HepG2 (cell line): ENCODE measurements at regions not wholly inside any gene's neighbourhood (a gene's known extent, or its start where the extent isn't known, plus 50 kb on each side); places are given as distances from the start of the nearest gene placed in this dataset.

ENCODE experiments used
- ARNT ChIP-seq: fragments of 450-650 bp; IDR thresholded peaks from 2 replicates; pipeline ENCODE4 v1.6.1; 2017
- CBX2 ChIP-seq, 2 experiments: fragments of 200-600 bp in 1 of 2; sonication (generic); formaldehyde crosslinking in 1 of 2; IDR thresholded peaks; 2 replicates each; pipeline versions ENCODE4 v1.7.0 to v1.8.1; 2018 to 2022; ENCODE audit warnings: low read depth in 2 of 2, low read length in 1 of 2, mild to moderate bottlenecking in 1 of 2, missing genetic modification reagents in 1 of 2
- DPF2 ChIP-seq: sonication (generic); formaldehyde crosslinking; IDR thresholded peaks from 2 replicates; pipeline ENCODE4 v1.4.0; 2020; ENCODE audit warnings: mild to moderate bottlenecking, low read depth, missing genetic modification reagents, borderline replicate concordance
- FOXM1 ChIP-seq: sonication (generic); formaldehyde crosslinking; IDR thresholded peaks from 2 replicates; pipeline ENCODE4 v1.5.0; 2020; ENCODE audit warnings: missing genetic modification reagents
- MAFK ChIP-seq, 2 experiments: IDR thresholded peaks in 1 of 2; conservative IDR thresholded peaks in 1 of 2; 2 replicates each; pipeline ENCODE4 v1.6.1; 2011; ENCODE audit warnings: improper control_type of control experiment in 2 of 2, low read length in 2 of 2
- RCOR2 ChIP-seq: IDR thresholded peaks from 2 replicates; pipeline ENCODE4 v1.6.1; 2016; ENCODE audit warnings: missing biosample characterization, missing genetic modification reagents
- SOX13 ChIP-seq, 3 experiments: fragments of 450-650 bp in 1 of 3; sonication (generic) in 1 of 3; formaldehyde crosslinking in 1 of 3; IDR thresholded peaks in 2 of 3; conservative IDR thresholded peaks in 1 of 3; 2 replicates each; pipeline versions ENCODE4 v1.5.0 to v1.6.1; 2016 to 2020; ENCODE audit warnings: antibody characterized with exemption in 1 of 3, mild to moderate bottlenecking in 1 of 3, missing compliant biosample characterization in 1 of 3, missing genetic modification reagents in 1 of 3, moderate library complexity in 1 of 3
- SRSF9 ChIP-seq: fragments of 200-400 bp; formaldehyde crosslinking; IDR thresholded peaks from 2 replicates; pipeline ENCODE4 v1.6.1; 2018; ENCODE audit warnings: borderline replicate concordance, mild to moderate bottlenecking, low read depth, low read length; ENCODE audit not compliant: insufficient read depth, poor library complexity, severe bottlenecking
- ZBTB8A ChIP-seq: sonication (generic); formaldehyde crosslinking; IDR thresholded peaks from 2 replicates; pipeline ENCODE4 v1.4.0; 2020; ENCODE audit warnings: mild to moderate bottlenecking, low read depth, missing genetic modification reagents, borderline replicate concordance
- ZNF652 ChIP-seq: IDR thresholded peaks from 2 replicates; pipeline ENCODE4 v1.6.1; 2016; ENCODE audit warnings: low read depth, borderline replicate concordance
- ZNF687 ChIP-seq: sonication (generic); formaldehyde crosslinking; IDR thresholded peaks from 2 replicates; pipeline ENCODE4 v1.5.1; 2020; ENCODE audit warnings: mild to moderate bottlenecking, missing genetic modification reagents, moderate library complexity
- ZNF816 ChIP-seq: sonication (generic); formaldehyde crosslinking; IDR thresholded peaks from 2 replicates; pipeline ENCODE4 v1.8.0; 2022; ENCODE audit warnings: missing genetic modification reagents, mild to moderate bottlenecking, borderline replicate concordance
- ZNF850 ChIP-seq: sonication (generic); formaldehyde crosslinking; conservative IDR thresholded peaks from 2 replicates; pipeline ENCODE4 v1.9.0; 2021; ENCODE audit warnings: mild to moderate bottlenecking, missing genetic modification reagents
- ZSCAN9 ChIP-seq: IDR thresholded peaks from 2 replicates; pipeline ENCODE4 v1.6.1; 2016; ENCODE audit warnings: borderline replicate concordance
- TF ChIP-seq, protein P1 (sequence below): sonication (generic); formaldehyde crosslinking; conservative IDR thresholded peaks from 2 replicates; pipeline ENCODE4 v1.5.0; 2020; ENCODE audit warnings: missing genetic modification reagents
- TF ChIP-seq, protein P2 (sequence below): sonication (generic); formaldehyde crosslinking; IDR thresholded peaks from 2 replicates; pipeline ENCODE4 v1.5.1; 2020; ENCODE audit warnings: missing genetic modification reagents, mild to moderate bottlenecking, borderline replicate concordance
- TF ChIP-seq, protein P3 (sequence below): fragments of 450-650 bp; IDR thresholded peaks from 2 replicates; pipeline ENCODE4 v1.6.1; 2017; ENCODE audit warnings: mild to moderate bottlenecking

DNA sequence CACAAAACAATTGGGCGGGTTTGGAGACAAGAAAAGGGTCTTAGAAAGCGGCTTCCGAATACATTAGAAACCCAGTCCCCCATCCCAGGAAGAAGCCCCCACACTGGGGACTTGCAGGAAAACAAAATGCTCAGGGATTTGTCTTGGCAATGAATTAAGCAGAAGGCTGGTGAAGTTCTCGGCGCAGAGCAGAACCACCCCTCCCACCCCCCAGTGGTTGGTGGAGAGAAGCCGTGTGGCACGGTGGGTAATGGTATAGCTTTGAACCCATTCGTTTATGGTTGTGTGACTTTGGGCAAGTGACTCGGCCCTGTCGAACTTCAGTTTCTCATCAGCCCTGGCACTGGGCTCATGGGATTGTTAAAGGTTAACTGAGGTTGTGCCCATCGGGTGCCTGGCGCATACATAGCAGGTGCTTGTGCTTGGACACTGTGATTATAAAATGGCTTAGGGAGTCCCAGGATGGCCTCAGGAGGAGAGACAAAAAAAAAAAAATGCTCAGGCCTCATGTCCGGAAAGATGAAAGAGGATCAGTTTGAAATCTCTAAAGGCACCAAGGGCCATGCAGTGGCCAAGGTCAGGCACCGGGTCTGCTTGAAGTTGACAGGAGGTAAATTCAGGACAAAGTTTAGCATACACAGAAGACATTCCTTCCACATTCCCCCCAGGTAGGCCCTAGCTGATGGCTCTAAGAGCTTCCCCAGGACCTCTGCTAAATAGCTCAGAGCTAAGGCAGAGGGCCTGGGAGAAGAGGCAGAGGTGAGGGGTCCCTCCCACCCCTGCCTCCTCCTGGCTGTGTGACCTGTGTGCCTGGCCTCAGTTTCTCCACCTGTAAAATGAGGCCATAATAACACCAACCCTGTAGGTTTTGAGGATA is 120.1 kb upstream of the PTPN1 start (continued):
- TF ChIP-seq, protein P1, sequence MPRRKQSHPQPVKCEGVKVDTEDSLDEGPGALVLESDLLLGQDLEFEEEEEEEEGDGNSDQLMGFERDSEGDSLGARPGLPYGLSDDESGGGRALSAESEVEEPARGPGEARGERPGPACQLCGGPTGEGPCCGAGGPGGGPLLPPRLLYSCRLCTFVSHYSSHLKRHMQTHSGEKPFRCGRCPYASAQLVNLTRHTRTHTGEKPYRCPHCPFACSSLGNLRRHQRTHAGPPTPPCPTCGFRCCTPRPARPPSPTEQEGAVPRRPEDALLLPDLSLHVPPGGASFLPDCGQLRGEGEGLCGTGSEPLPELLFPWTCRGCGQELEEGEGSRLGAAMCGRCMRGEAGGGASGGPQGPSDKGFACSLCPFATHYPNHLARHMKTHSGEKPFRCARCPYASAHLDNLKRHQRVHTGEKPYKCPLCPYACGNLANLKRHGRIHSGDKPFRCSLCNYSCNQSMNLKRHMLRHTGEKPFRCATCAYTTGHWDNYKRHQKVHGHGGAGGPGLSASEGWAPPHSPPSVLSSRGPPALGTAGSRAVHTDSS (CRISPR knock-in tag): no peak
- TF ChIP-seq SRSF9 (no peak), SOX13 (IDR thresholded peaks at IDR 0.05) (peak; percentile 87), SOX13 (CRISPR knock-in tag; conservative IDR thresholded peaks at IDR 0.05 in 1 of 2, IDR thresholded peaks at IDR 0.05 in 1 of 2) (peak in 1 of 2 experiments; percentile 96; a peak in 2 of 4 replicates), DPF2 (peak; percentile 97), ZSCAN9 (CRISPR knock-in tag) (peak; percentile 90), ARNT (no peak), FOXM1 (CRISPR knock-in tag) (no peak), CBX2 (IDR thresholded peaks at IDR 0.05; ENCODE audit: low read depth, low read length) (no peak), CBX2 (CRISPR knock-in tag; IDR thresholded peaks at IDR 0.05; ENCODE audit: low read depth) (no peak), ZNF687 (0 out of 2 replicates have a peak, but pooled peaks have one; percentile 68), ZNF850 (CRISPR knock-in tag) (no peak), ZNF816 (peak; percentile 68; the same call in 1 of the 2 replicates), RCOR2 (CRISPR knock-in tag) (peak; percentile 99), ZNF652 (CRISPR knock-in tag) (peak; percentile 69), ZBTB8A (CRISPR knock-in tag) (no peak), MAFK (conservative IDR thresholded peaks at IDR 0.05 in 1 of 2, IDR thresholded peaks at IDR 0.05 in 1 of 2; ENCODE audit: low read length in 2 of 2) (no peak)
- TF ChIP-seq, protein P2, sequence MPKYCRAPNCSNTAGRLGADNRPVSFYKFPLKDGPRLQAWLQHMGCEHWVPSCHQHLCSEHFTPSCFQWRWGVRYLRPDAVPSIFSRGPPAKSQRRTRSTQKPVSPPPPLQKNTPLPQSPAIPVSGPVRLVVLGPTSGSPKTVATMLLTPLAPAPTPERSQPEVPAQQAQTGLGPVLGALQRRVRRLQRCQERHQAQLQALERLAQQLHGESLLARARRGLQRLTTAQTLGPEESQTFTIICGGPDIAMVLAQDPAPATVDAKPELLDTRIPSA (CRISPR knock-in tag): no peak
- TF ChIP-seq, protein P3, sequence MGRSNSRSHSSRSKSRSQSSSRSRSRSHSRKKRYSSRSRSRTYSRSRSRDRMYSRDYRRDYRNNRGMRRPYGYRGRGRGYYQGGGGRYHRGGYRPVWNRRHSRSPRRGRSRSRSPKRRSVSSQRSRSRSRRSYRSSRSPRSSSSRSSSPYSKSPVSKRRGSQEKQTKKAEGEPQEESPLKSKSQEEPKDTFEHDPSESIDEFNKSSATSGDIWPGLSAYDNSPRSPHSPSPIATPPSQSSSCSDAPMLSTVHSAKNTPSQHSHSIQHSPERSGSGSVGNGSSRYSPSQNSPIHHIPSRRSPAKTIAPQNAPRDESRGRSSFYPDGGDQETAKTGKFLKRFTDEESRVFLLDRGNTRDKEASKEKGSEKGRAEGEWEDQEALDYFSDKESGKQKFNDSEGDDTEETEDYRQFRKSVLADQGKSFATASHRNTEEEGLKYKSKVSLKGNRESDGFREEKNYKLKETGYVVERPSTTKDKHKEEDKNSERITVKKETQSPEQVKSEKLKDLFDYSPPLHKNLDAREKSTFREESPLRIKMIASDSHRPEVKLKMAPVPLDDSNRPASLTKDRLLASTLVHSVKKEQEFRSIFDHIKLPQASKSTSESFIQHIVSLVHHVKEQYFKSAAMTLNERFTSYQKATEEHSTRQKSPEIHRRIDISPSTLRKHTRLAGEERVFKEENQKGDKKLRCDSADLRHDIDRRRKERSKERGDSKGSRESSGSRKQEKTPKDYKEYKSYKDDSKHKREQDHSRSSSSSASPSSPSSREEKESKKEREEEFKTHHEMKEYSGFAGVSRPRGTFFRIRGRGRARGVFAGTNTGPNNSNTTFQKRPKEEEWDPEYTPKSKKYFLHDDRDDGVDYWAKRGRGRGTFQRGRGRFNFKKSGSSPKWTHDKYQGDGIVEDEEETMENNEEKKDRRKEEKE: no peak
